ENCODE measurements at regions not wholly inside any gene's neighbourhood (a gene's known extent, or its start where the extent isn't known, plus 50 kb on each side); places are given as distances from the start of the nearest gene placed in this dataset.

GRCh38 chr10:45152726-45153125 is 152.0 kb downstream of the ZNF22 start:
- no peak for TF ChIP-seq ZNF696 (CRISPR knock-in tag; conservative IDR thresholded peaks at IDR 0.05)
- TF ChIP-seq FOXA1 (IDR thresholded peaks at IDR 0.05; ENCODE audit: borderline replicate concordance): no peak
- peak; percentile 86 for TF ChIP-seq CEBPB (tag; IDR thresholded peaks at IDR 0.05)
- TF ChIP-seq, protein P1, sequence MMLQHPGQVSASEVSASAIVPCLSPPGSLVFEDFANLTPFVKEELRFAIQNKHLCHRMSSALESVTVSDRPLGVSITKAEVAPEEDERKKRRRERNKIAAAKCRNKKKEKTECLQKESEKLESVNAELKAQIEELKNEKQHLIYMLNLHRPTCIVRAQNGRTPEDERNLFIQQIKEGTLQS (IDR thresholded peaks at IDR 0.05): peak; percentile 76
- TF ChIP-seq, protein P1 (CRISPR knock-in tag; conservative IDR thresholded peaks at IDR 0.05): no peak
- TF ChIP-seq CEBPG (CRISPR knock-in tag; IDR thresholded peaks at IDR 0.05): no peak
- peak; percentile 64 to 82 for TF ChIP-seq CEBPG (tag; conservative IDR thresholded peaks at IDR 0.05 in 1 of 2, IDR thresholded peaks at IDR 0.05 in 1 of 2)
- TF ChIP-seq BRCA1 (IDR thresholded peaks at IDR 0.05): no peak
- TF ChIP-seq BRCA1 (CRISPR knock-in tag; IDR thresholded peaks at IDR 0.05): no peak
- no peak for TF ChIP-seq ZNF592 (IDR thresholded peaks at IDR 0.05)
- no peak for DNase-seq (ENCODE audit: extremely low read depth in 1 of 4, low spot score in 3 of 4)
- POLR2A ChIA-PET: no interaction called here
- no peak overlapping the region for H3K4me3 ChIP-seq
- H3K4me2 ChIP-seq (ENCODE audit: insufficient read depth, low read length): no peak overlapping the region
- H3K9ac ChIP-seq (ENCODE audit: insufficient read depth in 1 of 2, low read depth in 2 of 2, low read length in 2 of 2): no peak overlapping the region
- CTCF ChIA-PET (ENCODE audit: low intra/inter-chr PET ratio): no interaction called here
- in situ Hi-C loops (cut with MboI) (no loop called here), intact Hi-C loops (cut with micrococcal nuclease) (no loop called here)
- no peaks in the 10 kb centered on the region for H3K79me2 ChIP-seq (ENCODE audit: control insufficient read depth, insufficient read depth, low read length)
- H3K27ac ChIP-seq (ENCODE audit: extremely low read depth, low read depth, low read length): no peak overlapping the region
- WGBS (ENCODE audit: insufficient coverage, low coverage, missing lambda C conversion rate): 7% methylated on average over 3 of the region's 3 CpGs
- no peaks in the 10 kb centered on the region for H3K9me3 ChIP-seq (replicated peaks; ENCODE audit: control insufficient read depth, insufficient read depth, low read depth, low read length)
- H3K9me1 ChIP-seq (ENCODE audit: control insufficient read depth, insufficient read depth, low read length): no peaks in the 10 kb centered on the region
- no peak for FAIRE-seq
- H3K27me3 ChIP-seq (ENCODE audit: control insufficient read depth in 2 of 2, insufficient read depth in 2 of 2, low read length in 2 of 2): peaks cover 0 to 11% of the 10 kb centered on the region in 2 experiments; a peak in 2 of 5 replicates
- H3K36me3 ChIP-seq (ENCODE audit: control insufficient read depth, insufficient read depth, low read length): no peaks in the 10 kb centered on the region
- no peak overlapping the region for H2AFZ ChIP-seq (ENCODE audit: low read depth, low read length)
- H3K4me1 ChIP-seq (replicated peaks in 1 of 2; ENCODE audit: control insufficient read depth in 2 of 2, insufficient read depth in 2 of 2, low read length in 2 of 2): peaks cover 0 to 5% of the 10 kb centered on the region in 2 experiments; a peak in 2 of 5 replicates
- H4K20me1 ChIP-seq (replicated peaks; ENCODE audit: control insufficient read depth, insufficient read depth, low read length): no peaks in the 10 kb centered on the region; the same call in 1 of the 2 replicates
- BruUV-seq (replicated peaks): no TSS peak
- ATAC-seq: no peak

Data from K562 (cell line).